Right cardiac atrium (tissue), 5 donors: ENCODE measurements at regions not wholly inside any gene's neighbourhood (a gene's known extent, or its start where the extent isn't known, plus 50 kb on each side); places are given as distances from the start of the nearest gene placed in this dataset.

Experiments used
- ATAC-seq, 2 donors: fragments of 200-7000 bp; cut with Tn5 transposase; one replicate each; pipeline versions ENCODE4 v1.8.0 to v1.9.1; 2020; ENCODE audit warnings: moderate library complexity in 2 of 2, mild to moderate bottlenecking in 1 of 2
- DNase-seq, 3 donors: peaks; one replicate each; pipeline ENCODE4 v3.0.0-alpha.2; 2020
- H3K27ac ChIP-seq: one replicate; pipeline ENCODE4 v1.5.1; 2013; ENCODE audit warnings: mild to moderate bottlenecking, low read length, control low read depth, moderate library complexity
- H3K27me3 ChIP-seq: one replicate; pipeline ENCODE4 v1.6.1; 2013; ENCODE audit not compliant: control insufficient read depth, insufficient read depth
- H3K4me1 ChIP-seq: one replicate; pipeline ENCODE4 v1.6.1; 2013; ENCODE audit warnings: low read length; ENCODE audit not compliant: control insufficient read depth, insufficient read depth
- H3K4me3 ChIP-seq: one replicate; pipeline ENCODE4 v1.5.1; 2013; ENCODE audit warnings: low read length, control low read depth
- H3K9me3 ChIP-seq: one replicate; pipeline ENCODE4 v1.6.1; 2013; ENCODE audit warnings: low read length; ENCODE audit not compliant: control insufficient read depth
- WGBS: extraction: QIAGEN DNeasy Blood & Tissue Kit; methylation state at CpG from one replicate; pipeline ENCODE4 v1.1.7; 2013; 5-methylcytosine and 5-hydroxymethylcytosine counted together
- intact Hi-C, 4 donors: fragments of 100-400 bp; cut with DNase I; formaldehyde crosslinking; loops; one replicate each; pipeline versions ENCODE4 v1.11.0 to v1.14.0; 2022 to 2023
- donor health status: healthy with polysubstance abuse.
- donor health status: DM: no; HTN: yes; CAD: no.
- donor health status: DM: no; HTN: no; CAD: no.
- donor health status: DM: no; HTN: yes; CAD: no; lungs with severe emphysema.
- donor health status: DM: yes; HTN: yes; CAD: no.

DNA sequence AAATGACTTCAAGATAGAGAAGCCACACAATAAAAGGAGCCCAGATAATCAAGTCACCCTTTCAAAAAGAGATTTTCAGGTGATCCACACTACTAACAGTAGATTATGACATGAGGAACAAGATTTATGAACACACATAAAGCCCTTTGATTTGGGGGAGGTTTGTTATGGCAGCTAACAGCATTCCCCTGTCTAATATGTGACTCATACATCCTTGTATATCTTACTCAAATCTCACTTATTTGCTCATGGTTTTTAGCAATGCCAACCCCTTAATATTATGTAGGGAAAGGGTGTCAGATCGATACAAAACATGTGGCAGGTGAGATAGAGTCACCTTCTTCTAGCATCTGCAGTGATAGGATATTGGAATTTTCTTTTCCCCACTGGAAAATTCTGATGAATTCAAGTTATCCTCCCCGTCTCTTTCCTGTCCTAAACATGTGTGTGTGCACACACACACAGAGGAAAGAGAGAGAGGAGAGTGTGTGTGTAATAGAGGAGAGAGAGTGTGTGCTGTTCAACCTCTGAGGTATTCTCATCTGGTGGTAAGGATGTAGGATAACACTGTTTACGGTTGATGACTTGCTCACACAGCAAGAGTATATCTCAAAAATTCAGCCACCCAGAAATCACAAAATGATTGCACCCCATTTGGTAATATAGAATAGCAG is 319.9 kb downstream of the KCNC2 start:
- H3K4me1 ChIP-seq = peaks cover 2% of the 10 kb centered on the region
- H3K9me3 ChIP-seq = no peaks in the 10 kb centered on the region
- intact Hi-C loops = no loop called here
- H3K4me3 ChIP-seq = no peak overlapping the region
- WGBS = 44% methylated on average over 3 of the region's 3 CpGs
- H3K27me3 ChIP-seq = no peaks in the 10 kb centered on the region
- ATAC-seq (peak in 1 of 2 donors; percentile 41), DNase-seq (no peak)
- no peak overlapping the region for H3K27ac ChIP-seq

DNA sequence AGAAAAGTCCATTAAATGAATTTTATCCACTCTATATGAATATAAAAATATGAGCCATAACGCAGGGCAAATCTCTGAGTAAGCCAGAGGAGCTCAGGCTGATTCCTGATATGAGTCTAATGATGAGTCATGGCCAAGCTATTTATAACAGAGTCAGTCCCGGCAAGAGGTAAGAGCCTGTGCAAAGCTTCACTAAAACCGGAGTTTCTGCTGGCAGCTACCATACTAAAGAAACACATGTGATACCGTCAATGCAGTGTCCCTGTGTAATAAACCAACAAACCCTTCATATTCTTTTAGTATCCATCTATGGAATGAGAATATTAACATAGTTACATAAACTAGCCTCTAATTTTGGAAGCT is 319.4 kb downstream of the KCNC2 start:
- H3K27me3 ChIP-seq = no peaks in the 10 kb centered on the region
- intact Hi-C loops = no loop called here
- DNase-seq (no peak), ATAC-seq (peak; percentile 79 to 84)
- H3K4me3 ChIP-seq = no peak overlapping the region
- 17% methylated on average over 4 of the region's 4 CpGs for WGBS
- peaks cover 2% of the 10 kb centered on the region for H3K4me1 ChIP-seq
- no peaks in the 10 kb centered on the region for H3K9me3 ChIP-seq
- no peak overlapping the region for H3K27ac ChIP-seq

DNA sequence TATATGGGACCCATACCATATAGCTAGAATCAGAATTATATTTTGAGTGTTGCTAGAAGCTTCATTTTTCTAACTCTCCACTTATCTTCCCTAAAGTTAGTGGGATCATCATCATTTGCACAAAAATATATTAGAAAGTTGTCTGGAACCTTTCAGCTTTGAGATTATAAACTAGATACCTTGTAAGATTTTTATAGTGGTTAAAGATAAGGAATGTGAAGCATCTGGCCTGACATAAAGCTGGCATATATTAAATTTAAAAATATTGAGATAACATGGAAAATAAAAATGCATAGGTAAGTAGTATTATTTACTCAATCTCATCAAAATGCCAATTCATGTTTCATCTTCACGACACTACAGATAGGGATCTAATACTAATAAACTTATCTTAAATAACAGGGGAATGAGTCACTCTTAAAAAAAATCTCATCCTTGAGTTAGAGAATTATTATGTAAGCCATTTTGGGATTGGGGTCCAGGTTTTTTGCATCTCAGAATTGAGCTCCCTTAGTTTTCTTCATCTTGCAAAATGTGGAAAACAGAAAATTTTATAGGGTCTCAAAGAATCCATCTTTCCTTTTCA is 318.5 kb downstream of the KCNC2 start:
- H3K27me3 ChIP-seq = no peaks in the 10 kb centered on the region
- intact Hi-C loops = no loop called here
- 66% methylated on average over 1 of the region's 1 CpG for WGBS
- DNase-seq (no peak), ATAC-seq (no peak)
- H3K4me1 ChIP-seq = peaks cover 2% of the 10 kb centered on the region
- no peak overlapping the region for H3K4me3 ChIP-seq
- H3K27ac ChIP-seq = no peak overlapping the region
- H3K9me3 ChIP-seq = no peaks in the 10 kb centered on the region

DNA sequence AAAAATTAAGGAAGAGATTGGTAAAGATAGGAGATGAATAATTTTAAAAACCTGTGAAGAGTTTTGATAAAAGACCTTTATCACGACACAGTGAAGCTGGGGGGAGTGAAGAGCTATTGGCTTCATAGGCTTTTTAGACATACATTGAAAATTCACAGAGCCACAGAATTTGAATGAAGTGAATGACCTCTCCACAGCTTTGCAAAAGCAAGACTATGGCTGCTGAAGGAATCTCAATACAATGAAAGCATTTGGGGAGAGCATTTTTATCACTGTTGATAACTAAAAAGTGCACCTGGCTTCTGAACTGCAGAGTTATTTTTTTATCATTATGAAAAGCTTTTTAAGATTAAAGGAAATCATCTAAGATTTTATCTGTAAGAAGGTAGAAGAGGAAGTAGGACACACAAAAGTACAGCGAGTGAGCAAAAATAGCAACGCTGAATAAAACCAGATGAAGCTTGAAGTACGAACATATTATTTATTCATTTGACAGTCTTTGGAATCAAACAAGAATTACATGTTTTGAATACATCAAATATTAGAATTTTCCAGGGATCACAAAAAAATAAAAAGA is 317.5 kb downstream of the KCNC2 start:
- DNase-seq (no peak), ATAC-seq (no peak)
- intact Hi-C loops = no loop called here
- H3K4me3 ChIP-seq = no peak overlapping the region
- H3K4me1 ChIP-seq = peaks cover 2% of the 10 kb centered on the region
- 66% methylated on average over 4 of the region's 4 CpGs for WGBS
- H3K9me3 ChIP-seq = no peaks in the 10 kb centered on the region
- H3K27me3 ChIP-seq = no peaks in the 10 kb centered on the region
- no peak overlapping the region for H3K27ac ChIP-seq

DNA sequence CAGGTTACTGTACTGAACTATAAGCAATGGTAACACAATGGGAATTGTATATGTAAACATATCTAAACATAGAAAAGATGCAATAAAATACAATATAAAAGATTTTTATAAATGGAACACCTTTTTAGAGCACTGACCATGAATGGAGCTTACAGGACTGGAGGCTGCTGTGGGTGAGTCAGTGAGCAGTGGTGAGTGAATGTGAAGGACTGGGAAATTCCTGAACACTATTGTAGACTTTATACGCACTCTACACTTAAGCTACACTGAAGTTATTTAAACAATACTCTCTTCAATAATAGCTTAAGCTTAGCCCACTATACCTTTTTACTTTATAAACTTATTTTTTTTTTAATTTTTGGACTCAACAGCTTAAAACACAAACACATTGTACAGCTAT is 313.5 kb downstream of the KCNC2 start:
- no peaks in the 10 kb centered on the region for H3K27me3 ChIP-seq
- ATAC-seq = no peak

DNA sequence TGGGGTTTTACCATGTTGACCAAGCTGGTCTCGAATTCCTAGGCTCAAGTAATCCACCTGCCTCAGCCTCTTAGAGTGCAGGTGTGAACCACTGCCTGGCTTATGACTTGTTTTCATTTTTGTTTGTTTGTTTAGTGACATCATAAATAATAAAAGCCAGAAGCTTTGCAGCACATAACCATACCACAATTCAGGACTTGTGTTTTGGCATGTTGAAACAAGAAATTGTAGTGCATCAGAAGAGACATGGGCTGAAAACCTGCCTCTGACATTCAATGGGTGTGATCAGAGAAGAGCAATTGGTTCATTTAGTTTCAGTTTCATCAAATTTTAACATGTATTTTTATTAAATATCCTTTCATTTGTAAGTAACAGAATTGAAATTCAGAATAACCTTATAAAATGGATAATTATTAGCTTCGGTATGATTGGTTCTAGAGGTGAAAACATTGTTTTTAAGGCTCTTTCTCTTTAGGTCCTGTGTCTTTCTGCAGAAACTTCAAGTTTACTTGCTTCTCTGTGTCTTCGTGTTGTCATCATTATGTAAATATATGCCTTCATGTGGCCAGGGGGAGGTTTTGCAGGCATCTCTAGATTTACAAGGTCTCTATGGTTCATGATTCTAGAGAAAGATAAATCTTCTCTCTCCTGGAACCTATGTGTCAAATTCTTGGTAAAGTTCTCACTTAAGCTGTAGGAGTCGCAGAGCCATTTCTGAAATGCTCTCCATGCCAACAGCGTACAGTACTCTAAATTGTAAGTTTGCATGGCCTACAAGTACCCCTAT is 312.0 kb downstream of the KCNC2 start:
- H3K27ac ChIP-seq = no peak overlapping the region
- DNase-seq = no peak
- H3K4me1 ChIP-seq = no peaks in the 10 kb centered on the region
- H3K9me3 ChIP-seq = no peaks in the 10 kb centered on the region
- intact Hi-C loops = no loop called here
- no peaks in the 10 kb centered on the region for H3K27me3 ChIP-seq
- WGBS = 80% methylated on average over 5 of the region's 5 CpGs
- no peak overlapping the region for H3K4me3 ChIP-seq
- no peak for ATAC-seq

More for the DNA sequence above, 313.5 kb downstream of the KCNC2 start:
- Histone ChIP-seq H3K4me1 (no peaks in the 10 kb centered on the region), H3K9me3 (no peaks in the 10 kb centered on the region), H3K27ac (no peak overlapping the region), H3K4me3 (no peak overlapping the region)
- WGBS = 85% methylated on average over 1 of the region's 1 CpG
- no peak for DNase-seq
- intact Hi-C loops = no loop called here

DNA sequence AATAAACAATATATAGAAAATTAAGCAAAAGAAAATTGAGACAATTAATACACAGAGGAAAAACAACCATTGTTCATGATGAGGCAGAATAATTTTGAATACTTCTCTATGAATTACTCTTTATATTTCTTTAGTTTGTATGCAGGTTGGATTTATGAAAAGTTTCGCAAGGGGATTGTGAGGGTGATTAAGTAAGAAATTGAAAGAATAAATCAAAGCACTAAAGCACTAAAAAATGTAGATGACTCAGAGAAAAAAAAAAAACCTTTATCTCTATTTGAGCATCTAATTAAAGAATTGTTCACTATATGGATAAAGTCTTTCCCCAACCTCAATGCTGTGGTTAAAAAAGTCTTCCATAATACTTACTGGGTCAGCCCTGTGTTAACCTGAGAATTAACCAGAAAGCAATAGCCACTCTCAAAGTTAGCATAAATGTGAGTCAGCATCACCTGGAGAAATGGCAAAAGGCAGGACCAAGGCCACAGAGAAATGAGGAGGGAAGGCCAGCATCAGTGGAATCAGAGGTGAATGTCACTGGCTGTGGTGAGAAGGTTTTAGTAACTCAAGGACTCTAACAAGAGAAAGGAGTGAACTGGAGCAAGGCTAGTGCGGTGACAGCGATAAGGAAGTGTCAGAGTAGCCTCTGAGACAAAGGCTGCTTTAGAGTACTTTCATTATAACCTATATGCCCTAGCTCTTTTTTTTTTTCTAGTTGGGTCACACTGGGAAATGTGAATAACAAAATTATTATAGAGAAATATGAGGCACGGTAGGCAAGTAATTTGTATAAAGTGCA is 310.4 kb downstream of the KCNC2 start:
- no peaks in the 10 kb centered on the region for H3K4me1 ChIP-seq
- ATAC-seq (no peak), DNase-seq (no peak)
- H3K9me3 ChIP-seq = no peaks in the 10 kb centered on the region
- no peak overlapping the region for H3K4me3 ChIP-seq
- intact Hi-C loops = no loop called here
- WGBS = 76% methylated on average over 4 of the region's 4 CpGs
- H3K27ac ChIP-seq = no peak overlapping the region
- no peaks in the 10 kb centered on the region for H3K27me3 ChIP-seq

DNA sequence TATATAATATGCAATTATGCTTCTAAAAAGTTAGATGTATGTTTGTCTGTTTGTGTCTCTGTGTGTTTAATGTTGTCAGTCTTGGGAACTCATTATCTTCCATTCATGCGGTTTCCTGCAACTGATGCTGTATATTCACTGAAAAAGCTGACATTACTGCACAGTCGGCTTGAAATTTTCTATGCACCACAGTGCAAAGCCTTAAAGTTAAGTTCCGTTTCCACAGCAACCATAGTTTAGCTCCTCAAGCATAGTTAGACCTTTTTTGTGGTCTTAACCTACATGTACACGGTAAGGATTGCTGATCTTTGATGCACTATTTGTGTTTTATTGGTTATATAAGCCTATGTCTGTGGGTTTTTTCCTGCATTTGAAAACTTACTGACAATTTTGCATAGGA is 309.4 kb downstream of the KCNC2 start:
- no peaks in the 10 kb centered on the region for H3K27me3 ChIP-seq
- intact Hi-C loops = no loop called here
- WGBS = 74% methylated on average over 4 of the region's 4 CpGs
- no peak overlapping the region for H3K27ac ChIP-seq
- no peaks in the 10 kb centered on the region for H3K4me1 ChIP-seq
- ATAC-seq = no peak
- H3K9me3 ChIP-seq = no peaks in the 10 kb centered on the region
- no peak for DNase-seq
- H3K4me3 ChIP-seq = no peak overlapping the region

DNA sequence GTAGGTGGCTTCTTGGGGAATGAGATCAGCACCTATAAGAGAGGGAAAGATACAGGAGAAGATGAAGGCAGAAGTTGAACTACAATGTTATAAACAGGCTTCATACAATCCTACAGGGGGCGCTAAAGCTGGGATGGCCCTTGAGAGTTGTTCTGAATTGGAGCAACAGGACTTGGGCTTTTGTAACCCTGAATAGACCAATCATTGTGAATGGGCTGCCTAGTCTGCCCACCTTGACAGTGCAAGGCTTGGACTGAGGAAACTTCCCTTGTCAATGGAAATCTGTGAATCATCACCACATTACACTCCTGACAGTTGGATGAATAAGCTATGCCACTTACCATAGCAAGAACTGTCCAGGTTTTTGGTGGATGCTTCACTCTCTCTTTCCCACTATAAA is 306.1 kb downstream of the KCNC2 start:
- H3K4me1 ChIP-seq = no peaks in the 10 kb centered on the region
- no peak for ATAC-seq
- intact Hi-C loops = no loop called here
- WGBS = 2% methylated on average over 1 of the region's 1 CpG
- no peaks in the 10 kb centered on the region for H3K27me3 ChIP-seq
- H3K27ac ChIP-seq = no peak overlapping the region
- H3K9me3 ChIP-seq = no peaks in the 10 kb centered on the region
- no peak overlapping the region for H3K4me3 ChIP-seq
- no peak for DNase-seq

DNA sequence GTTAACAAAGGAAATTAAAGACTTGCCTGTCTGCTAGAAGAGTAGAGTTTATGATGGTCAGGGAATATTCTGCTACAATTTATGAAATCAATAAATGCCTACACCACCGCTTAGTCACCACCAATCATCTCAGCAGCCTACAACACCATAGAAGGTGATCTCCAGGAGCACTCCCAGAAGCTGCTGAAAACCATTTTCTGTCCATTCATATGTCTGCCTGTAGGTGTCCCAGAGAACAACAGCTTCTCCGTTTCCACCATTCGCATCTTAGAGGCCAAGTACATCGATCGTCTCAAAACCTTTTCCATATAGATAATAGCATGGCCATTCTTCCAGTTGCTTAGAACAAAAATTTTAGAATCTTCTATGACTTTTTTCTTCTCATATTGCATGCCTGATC is 303.4 kb downstream of the KCNC2 start:
- intact Hi-C loops = no loop called here
- ATAC-seq (no peak), DNase-seq (no peak)
- no peaks in the 10 kb centered on the region for H3K4me1 ChIP-seq
- 83% methylated on average over 5 of the region's 5 CpGs for WGBS
- H3K4me3 ChIP-seq = no peak overlapping the region
- H3K27ac ChIP-seq = no peak overlapping the region
- H3K27me3 ChIP-seq = no peaks in the 10 kb centered on the region
- H3K9me3 ChIP-seq = no peaks in the 10 kb centered on the region

DNA sequence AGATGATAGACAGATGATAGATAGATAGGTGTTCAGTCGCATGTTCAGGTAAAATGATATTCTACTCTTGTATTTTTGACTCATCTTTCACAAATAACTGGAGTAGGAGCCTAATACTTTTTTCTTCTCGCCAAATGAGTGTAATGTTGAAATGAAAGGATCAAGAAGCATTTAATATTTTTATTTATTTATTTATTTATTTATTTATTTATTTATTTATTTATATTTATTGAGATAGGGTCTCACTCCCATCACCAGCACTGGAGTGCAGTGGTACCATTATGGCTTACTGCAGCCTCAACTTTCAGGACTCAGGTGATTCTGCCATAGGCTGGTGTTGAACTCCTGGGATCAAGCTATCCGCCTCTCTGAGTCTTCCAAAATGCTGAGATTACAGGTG is 298.8 kb downstream of the KCNC2 start:
- DNase-seq (no peak), ATAC-seq (no peak)
- Histone ChIP-seq H3K4me3 (no peak overlapping the region), H3K27me3 (no peaks in the 10 kb centered on the region), H3K27ac (no peak overlapping the region), H3K9me3 (no peaks in the 10 kb centered on the region), H3K4me1 (no peaks in the 10 kb centered on the region)
- intact Hi-C loops = no loop called here
- WGBS = 81% methylated on average over 3 of the region's 3 CpGs
